ENCODE measurements at regions not wholly inside any gene's neighbourhood (a gene's known extent, or its start where the extent isn't known, plus 50 kb on each side); places are given as distances from the start of the nearest gene placed in this dataset.

- TF ChIP-seq REST (IDR thresholded peaks at IDR 0.05; ENCODE audit: insufficient replicate concordance, low read depth), result no peak
- no peak for TF ChIP-seq CTCF (IDR thresholded peaks at IDR 0.05; ENCODE audit: insufficient read depth, low read length)
- TF ChIP-seq POLR2AphosphoS5 (IDR thresholded peaks at IDR 0.05; ENCODE audit: low read depth), result no peak
- TF ChIP-seq SPI1 (IDR thresholded peaks at IDR 0.05; ENCODE audit: borderline replicate concordance, low read depth), result no peak
These were observed 75.4 kb upstream of the HDAC4 start for GRCh38 chr2:239476029-239476756.
